DMS79 treated with DMSO at 0.1 percent for 48 hours (cell line): ENCODE measurements at regions not wholly inside any gene's neighbourhood (a gene's known extent, or its start where the extent isn't known, plus 50 kb on each side); places are given as distances from the start of the nearest gene placed in this dataset.

Experiments
- DNase-seq: peaks from one replicate; lab custom pipeline; 2025; lab: John Stamatoyannopoulos, UW

- no peak for DNase-seq
Measured at GRCh38 chr9:129506041-129506440, 114.9 kb downstream of the C9orf50 start.

GRCh38 chr9:129505270-129505902 lies 115.5 kb downstream of the C9orf50 start:
- DNase-seq = no peak

- no peak for DNase-seq
Measured at GRCh38 chr9:129504404-129504803, 116.5 kb downstream of the C9orf50 start.

GRCh38 chr9:129501771-129502319 lies 119.1 kb downstream of the C9orf50 start:
- DNase-seq = no peak

GRCh38 chr9:129500863-129501770 lies 119.8 kb downstream of the C9orf50 start:
- no peak for DNase-seq

- no peak for DNase-seq
Measured at GRCh38 chr9:129500161-129500862, 120.6 kb downstream of the C9orf50 start.

- no peak for DNase-seq
Measured at GRCh38 chr9:129498451-129499384, 122.2 kb downstream of the C9orf50 start.

- DNase-seq = no peak
Measured at GRCh38 chr9:129497813-129498450, 123.0 kb downstream of the C9orf50 start.

GRCh38 chr9:129497005-129497812 lies 123.7 kb downstream of the C9orf50 start:
- peak; percentile 92 for DNase-seq

- peak; percentile 92 for DNase-seq
Measured at GRCh38 chr9:129496473-129497004, 124.4 kb downstream of the C9orf50 start.

GRCh38 chr9:129495620-129496472 lies 125.1 kb downstream of the C9orf50 start:
- peak; percentile 32 for DNase-seq

- no peak for DNase-seq
Measured at GRCh38 chr9:129494113-129494789, 126.7 kb downstream of the C9orf50 start.

- DNase-seq = no peak
Measured at GRCh38 chr9:129493706-129494047, 127.2 kb downstream of the C9orf50 start.

GRCh38 chr9:129493002-129493705 lies 127.7 kb downstream of the C9orf50 start:
- no peak for DNase-seq

GRCh38 chr9:129491487-129491855 lies 129.4 kb downstream of the C9orf50 start:
- DNase-seq = no peak

GRCh38 chr9:129490583-129491486 lies 130.1 kb downstream of the C9orf50 start:
- no peak for DNase-seq
